ENCODE measurements at regions not wholly inside any gene's neighbourhood (a gene's known extent, or its start where the extent isn't known, plus 50 kb on each side); places are given as distances from the start of the nearest gene placed in this dataset.

GRCh38 chr6:141174932-141175331 lies 957.8 kb upstream of the GJE1 start:
- no peak for TF ChIP-seq CTCF (IDR thresholded peaks at IDR 0.05; ENCODE audit: insufficient read depth, low read depth, low read length)
- no peak for TF ChIP-seq EZH2 (IDR thresholded peaks at IDR 0.05; ENCODE audit: insufficient read depth, low read length)
